Myocyte (in vitro differentiated cells): ENCODE measurements at regions not wholly inside any gene's neighbourhood (a gene's known extent, or its start where the extent isn't known, plus 50 kb on each side); places are given as distances from the start of the nearest gene placed in this dataset.
"Not testable (repeated sequence)": the region's sequence is repeated elsewhere in the genome, so short reads cannot be mapped to it uniquely, and the experiment has no call there.

ENCODE experiments used
- DNase-seq: peaks from one replicate; pipeline ENCODE4 v3.0.0-alpha.2; 2012; ENCODE audit warnings: low read depth

DNA sequence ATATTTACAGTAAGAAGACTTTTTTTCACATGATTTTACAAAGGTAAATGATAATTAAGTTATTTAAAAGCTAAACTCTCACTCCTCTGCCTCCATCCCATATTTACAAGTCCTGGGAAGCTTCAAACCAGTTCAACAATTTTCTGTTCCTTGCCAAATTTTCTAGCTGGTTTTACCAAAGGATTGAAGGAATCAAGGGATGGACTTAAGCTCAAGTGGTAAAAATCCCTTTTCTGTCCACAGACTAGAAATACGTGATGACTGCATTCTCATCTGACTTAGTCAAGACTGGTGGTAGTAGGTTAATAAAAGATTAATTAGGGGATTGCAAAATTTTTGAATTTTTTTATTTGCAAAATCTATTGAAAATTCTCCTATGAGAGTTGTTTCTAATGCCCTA is 297.3 kb downstream of the MTX2 start:
- DNase-seq, result no peak

GRCh38 chr2:176566961-176567360 is 297.7 kb downstream of the MTX2 start:
- DNase-seq, result no peak

DNA sequence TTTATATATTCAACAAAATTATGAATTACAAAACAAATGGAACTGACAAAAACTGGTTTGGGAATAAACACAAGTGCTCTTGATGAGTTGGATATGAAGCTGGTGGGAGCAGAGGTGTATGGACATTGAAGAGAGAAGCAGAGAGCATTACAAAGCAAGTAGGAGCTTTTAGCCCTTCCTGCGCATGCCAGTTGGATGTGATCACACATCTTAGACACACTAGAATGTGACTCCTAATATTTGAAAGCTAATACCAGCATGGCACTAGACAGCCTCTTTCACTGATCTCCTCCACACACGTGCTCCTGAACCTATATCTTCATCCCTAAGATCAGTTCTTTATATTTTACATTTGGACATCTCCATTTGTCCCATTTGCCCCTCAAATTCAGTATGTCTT is 298.1 kb downstream of the MTX2 start:
- DNase-seq, result no peak

DNA sequence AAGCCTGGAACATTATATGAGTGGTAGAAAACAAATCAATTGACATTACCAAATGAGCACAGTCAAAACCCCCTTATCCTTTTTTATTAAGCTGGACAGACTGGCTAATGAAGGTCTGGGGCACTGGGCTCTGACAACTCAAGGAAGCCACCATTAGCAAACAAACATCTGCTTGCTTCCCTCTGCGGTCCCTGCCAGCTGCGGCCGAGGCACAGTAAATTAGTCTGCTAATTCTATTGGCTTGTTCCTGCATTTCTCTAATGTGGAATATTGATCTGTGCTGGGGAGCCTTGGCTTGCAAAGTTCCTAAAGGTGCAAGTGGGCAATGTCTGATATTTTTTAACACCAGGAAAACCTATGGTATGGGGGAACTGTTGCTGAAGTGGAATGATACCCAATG is 300.3 kb downstream of the MTX2 start:
- DNase-seq, result no peak

DNA sequence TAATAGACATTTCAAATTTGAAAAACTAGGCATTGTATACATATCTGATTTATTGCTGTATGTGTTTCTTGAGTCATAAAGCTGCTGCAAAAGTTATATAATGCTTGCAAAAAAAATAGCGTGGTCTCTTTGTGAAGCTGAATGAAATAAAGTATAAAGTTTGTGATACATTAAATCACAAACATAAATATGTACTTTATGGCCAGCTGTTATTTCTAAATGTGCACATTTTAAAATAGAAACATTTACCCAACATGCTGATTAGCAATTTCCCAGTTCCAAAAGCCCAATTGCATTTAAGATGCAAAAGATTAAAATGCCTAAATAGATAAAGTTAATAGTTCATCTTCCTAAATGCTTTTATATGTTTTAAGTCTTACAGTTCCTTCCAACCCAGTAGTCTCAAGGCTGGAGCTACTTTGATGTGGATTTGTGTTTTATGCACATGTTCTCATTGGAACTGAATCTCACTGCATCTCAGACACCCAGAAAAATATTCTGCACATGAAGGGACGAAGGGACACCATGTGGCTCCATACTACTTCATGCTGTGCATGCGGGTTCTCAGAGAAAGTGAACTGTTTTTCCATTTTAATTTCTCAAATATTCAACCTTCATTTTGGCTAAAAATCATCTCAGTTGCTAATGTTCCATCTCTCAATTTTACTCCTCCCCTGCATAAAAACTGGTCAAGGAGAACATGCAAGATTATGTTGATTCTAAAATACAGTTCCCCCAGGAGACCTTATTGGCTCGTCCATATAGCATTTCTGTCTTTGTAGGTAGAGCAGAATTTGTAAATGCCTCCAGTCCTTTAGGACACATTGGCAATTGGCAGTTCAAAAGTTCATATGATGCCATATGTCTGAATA is 304.6 kb downstream of the MTX2 start:
- DNase-seq, result no peak

DNA sequence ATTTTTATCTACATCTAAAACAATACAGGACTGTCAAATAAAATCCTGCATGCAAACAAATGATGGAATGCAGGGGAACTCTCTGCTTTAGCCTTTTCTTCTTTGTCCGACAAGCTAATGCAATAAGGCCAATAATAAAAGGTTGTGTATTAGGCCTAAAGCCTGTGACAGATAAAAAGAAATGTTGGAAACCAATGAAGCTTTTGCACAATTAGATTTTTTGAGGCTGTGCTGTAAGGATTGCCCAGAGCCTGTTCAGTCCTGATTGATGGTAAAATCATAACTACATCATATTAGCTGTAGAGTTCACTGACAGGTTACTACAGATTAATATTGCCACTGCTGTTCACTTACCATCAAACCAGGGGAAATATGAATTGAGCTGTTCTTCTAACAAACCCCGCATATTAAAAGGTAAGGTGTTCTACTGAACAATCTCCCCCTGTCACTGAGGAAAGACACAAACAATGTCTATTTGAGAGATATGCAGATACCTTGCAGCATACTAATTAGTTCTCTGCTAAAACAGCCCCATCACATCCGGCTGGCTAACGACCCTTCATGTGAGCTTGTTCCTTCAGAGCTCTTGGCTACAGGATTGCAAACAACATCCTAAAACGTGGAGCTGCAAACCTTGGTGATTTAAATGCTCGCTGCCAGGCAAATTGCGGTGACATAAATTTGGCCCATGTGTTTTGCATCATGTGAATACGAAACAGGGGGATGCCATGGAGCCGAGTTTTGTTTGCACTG is 305.4 kb downstream of the MTX2 start:
- no peak for DNase-seq

GRCh38 chr2:176575237-176575744 is 306.0 kb downstream of the MTX2 start:
- DNase-seq, result no peak

DNA sequence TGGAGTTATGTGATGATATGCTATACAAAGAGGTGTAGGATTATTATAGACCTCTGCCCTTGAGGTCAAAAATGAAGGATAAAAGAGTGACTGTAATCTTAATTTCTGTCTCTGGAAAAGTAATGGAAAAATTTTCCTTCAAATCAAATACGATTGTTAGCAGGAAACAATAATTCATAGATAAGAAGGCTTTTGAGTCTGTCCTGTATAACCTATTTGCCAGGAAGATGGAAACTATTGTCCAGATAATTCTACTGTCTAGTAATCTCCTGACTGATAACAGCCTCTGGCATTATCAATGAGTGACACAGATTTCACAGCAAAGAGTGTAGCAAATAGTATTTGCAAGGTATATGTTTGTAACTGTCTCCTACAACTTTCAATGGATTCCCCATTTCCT is 307.8 kb downstream of the MTX2 start:
- DNase-seq, result no peak

DNA sequence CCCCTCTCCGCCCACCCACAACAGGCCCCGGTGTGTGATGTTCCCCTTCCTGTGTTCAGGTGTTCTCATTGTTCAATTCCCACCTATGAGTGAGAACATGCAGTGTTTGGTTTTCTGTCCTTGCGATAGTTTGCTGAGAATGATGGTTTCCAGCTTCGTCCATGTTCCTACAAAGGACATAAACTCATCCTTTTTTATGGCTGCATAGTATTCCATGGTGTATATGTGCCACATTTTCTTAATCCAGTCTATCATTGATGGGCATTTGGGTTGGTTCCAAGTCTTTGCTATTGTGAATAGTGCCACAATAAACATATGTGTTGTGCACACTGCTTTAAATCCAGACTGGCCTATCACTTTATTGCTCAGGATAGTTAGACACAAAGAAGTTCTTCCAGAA is 309.1 kb downstream of the MTX2 start:
- not testable (repeated sequence) for DNase-seq

DNA sequence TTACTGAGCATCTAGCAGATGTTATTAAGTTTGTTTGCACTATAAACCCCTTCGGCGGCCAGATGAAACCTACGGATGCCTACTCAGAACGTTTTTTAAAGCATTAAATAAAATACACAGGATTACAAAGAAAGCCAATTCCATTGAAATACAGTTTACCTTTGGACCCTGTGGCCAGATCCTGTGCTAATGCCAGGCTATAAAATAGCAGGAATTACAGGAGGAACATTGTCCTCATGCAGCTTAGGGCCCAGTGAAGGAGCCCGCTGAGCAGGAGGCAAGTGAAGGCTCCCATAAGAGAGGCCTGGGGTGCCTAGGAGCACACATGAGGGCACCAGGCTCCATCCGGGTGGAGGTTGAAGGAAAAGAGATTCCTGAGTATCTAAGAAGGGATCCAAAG is 310.4 kb downstream of the MTX2 start:
- DNase-seq, result no peak

- DNase-seq, result no peak
These were observed 312.4 kb downstream of the MTX2 start for GRCh38 chr2:176581557-176582165.

DNA sequence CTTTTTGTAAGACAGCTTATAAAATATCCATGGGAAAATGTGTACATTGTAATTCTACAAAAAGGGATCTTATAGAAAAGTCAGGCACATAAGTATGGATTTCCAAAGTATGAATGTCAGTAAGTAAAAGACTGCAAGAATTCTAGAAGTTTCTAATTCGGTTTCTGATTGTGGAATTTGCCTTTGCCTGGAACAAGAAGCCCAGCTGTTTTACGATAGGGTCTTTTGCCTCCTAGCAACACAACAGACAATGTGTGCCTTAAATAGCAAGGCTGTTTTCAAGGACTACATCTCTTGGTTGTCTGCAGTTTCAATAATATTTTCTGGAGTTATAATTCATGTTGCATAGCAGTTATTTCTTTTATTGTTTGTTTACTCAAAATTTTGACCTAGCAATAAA is 312.9 kb downstream of the MTX2 start:
- no peak for DNase-seq

DNA sequence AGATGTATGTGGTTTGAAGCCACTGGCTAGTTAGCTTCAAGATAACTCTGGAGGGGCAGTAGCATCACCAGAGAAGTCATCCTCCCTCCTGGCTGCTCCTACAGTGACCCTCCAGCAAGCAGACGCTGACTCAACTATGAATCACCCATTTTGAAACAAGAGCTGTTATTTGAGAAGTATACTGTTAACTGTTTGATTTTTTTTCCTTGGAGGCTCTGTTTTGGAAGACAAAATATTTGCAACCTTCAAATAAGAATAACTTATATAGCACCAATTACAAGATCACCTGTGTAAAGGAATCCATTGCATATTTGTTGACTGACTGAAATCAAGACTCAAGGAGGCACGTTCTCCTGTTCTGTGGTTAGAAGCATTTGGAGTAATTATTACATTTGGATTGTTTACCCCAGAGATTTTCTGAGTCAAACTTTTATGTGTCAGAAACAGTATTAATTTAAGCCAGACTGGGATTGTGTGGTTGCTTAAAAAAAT is 313.8 kb downstream of the MTX2 start:
- DNase-seq, result peak; percentile 72

DNA sequence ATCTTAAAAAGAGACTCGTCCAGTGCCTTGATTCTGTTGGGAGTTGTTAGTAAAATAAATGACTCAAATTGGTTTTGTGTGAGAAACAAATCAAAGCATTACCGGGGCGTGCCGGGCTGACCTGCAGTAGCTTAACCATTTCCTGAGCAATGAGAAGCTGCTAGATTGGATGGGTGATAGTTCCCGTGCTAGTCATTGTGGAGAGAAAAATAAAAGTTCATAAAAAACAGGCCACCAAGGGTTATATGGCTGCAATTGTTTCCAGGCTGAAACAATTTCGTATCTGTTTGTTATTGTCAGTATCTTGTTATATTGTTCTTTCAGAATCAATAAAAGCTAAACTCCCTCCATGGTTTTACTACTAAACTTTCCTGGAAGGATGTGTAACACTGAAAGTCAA is 314.4 kb downstream of the MTX2 start:
- no peak for DNase-seq

- no peak for DNase-seq
These were observed 315.1 kb downstream of the MTX2 start for GRCh38 chr2:176584333-176584732.

DNA sequence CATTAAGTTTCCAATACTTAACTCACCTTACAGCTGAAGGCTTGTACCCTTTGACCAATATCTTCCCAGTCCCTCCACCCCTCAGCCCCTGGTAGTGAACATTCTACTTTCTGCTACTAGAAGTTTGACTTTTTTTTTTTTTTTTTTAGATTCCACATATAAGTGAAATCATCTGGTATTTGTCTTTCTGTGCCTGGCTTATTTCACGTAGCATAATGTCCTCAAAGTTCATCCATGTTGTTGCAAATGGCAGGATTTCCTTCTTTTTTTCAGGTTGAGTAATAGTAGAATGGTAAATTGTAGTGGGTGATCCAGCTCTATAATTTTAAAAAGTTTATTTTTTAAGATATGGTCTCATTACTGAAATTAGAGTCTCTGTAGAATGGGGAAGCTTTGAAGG is 316.0 kb downstream of the MTX2 start:
- DNase-seq, result no peak

DNA sequence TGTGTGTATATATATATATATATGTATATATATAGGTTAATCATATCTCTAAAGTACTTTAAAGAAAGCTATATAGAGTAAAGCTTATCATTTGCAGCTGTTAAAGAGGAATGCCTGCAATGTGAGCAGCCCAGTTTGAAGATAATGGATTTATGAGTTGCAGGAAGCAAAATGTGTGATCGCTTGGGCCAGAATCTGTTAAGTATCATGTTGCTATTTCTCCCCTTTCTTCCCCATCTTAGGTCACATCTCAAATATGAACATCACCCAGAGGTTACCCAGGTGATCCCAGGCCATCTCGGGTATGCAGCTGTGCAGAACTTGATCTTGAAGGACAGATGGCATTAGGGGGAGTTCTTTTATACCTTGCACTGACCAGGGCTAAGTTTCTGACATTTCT is 316.5 kb downstream of the MTX2 start:
- DNase-seq, result no peak

GRCh38 chr2:176589287-176589686 is 320.0 kb downstream of the MTX2 start:
- no peak for DNase-seq

GRCh38 chr2:176589825-176590440 is 320.7 kb downstream of the MTX2 start:
- no peak for DNase-seq

- no peak for DNase-seq
These were observed 323.0 kb downstream of the MTX2 start for GRCh38 chr2:176592216-176592615.

DNA sequence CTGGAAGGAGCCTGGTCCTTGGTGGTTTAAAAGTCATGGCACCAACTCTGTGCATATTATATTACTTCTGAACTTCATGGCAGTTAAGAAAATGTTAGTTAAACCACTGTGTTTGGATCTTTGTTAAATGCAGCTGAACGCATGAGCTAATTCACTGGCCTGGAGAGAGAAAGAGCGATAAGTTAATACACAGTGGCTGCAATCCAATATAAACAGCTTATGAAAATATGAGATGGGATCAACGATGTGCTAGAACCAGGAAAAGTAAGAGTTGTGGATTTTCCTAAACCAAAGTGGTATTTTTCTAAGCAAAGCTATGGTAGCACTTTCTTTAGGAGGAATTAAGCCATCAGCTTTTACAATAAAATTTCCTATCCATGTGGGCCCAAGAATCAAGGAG is 326.7 kb downstream of the MTX2 start:
- DNase-seq, result no peak
